ENCODE measurements at regions not wholly inside any gene's neighbourhood (a gene's known extent, or its start where the extent isn't known, plus 50 kb on each side); places are given as distances from the start of the nearest gene placed in this dataset.

DNA sequence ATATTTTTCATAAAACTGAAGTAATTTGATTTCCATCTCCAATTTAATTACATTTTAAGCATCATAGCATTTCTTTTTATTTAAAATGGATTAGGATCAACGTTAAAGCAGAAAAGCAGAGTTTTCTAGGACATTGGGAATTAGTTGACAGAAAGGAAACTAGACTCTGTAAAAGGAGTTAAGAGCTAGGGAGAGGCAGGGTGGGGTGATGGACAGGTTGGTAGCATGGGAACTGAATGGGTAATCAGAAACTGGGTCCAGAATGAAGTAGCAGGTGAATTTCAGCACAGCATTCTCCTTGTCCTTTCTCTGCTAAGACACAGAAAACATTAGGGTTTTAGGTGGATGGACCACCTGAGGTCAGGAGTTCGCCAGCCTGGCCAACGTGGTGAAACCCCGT, 97.6 kb downstream of the ANAPC4 start:
- H3K36me3 Mint-ChIP-seq (ENCODE audit: low read depth) = peaks cover 5% of the 10 kb centered on the region
- TF ChIP-seq, protein P1, sequence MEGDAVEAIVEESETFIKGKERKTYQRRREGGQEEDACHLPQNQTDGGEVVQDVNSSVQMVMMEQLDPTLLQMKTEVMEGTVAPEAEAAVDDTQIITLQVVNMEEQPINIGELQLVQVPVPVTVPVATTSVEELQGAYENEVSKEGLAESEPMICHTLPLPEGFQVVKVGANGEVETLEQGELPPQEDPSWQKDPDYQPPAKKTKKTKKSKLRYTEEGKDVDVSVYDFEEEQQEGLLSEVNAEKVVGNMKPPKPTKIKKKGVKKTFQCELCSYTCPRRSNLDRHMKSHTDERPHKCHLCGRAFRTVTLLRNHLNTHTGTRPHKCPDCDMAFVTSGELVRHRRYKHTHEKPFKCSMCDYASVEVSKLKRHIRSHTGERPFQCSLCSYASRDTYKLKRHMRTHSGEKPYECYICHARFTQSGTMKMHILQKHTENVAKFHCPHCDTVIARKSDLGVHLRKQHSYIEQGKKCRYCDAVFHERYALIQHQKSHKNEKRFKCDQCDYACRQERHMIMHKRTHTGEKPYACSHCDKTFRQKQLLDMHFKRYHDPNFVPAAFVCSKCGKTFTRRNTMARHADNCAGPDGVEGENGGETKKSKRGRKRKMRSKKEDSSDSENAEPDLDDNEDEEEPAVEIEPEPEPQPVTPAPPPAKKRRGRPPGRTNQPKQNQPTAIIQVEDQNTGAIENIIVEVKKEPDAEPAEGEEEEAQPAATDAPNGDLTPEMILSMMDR (IDR thresholded peaks at IDR 0.05) = no peak
- Histone ChIP-seq H3K4me3 (ENCODE audit: low read length) (no peak overlapping the region), H3K27ac (ENCODE audit: low read depth in 1 of 2, low read length in 2 of 2) (no peak overlapping the region), H3K36me3 (ENCODE audit: insufficient read depth, low read length) (no peaks in the 10 kb centered on the region), H3K27me3 (ENCODE audit: control insufficient read depth in 1 of 2, insufficient read depth in 2 of 2, low read length in 2 of 2) (no peaks in the 10 kb centered on the region), H3K4me1 (ENCODE audit: insufficient read depth, low read length) (no peaks in the 10 kb centered on the region), H3K9me3 (ENCODE audit: control insufficient read depth in 1 of 2, insufficient read depth in 1 of 2, low read length in 2 of 2) (peaks cover 6 to 13% of the 10 kb centered on the region in 2 experiments)
- peaks cover 4% of the 10 kb centered on the region for H3K9me3 Mint-ChIP-seq
- CTCF ChIA-PET = no interaction called here
- H3K4me3 Mint-ChIP-seq = no peak overlapping the region
- POLR2A ChIA-PET = no interaction called here
- no peak overlapping the region for H3K27ac Mint-ChIP-seq
- H3K27me3 Mint-ChIP-seq = no peaks in the 10 kb centered on the region
- H3K4me1 Mint-ChIP-seq (ENCODE audit: low read depth) = no peaks in the 10 kb centered on the region
- intact Hi-C loops (cut with DNase I, micrococcal nuclease) = no loop called here
- DNase-seq = no peak
- no peak for ATAC-seq (ENCODE audit: poor library complexity)

DNA sequence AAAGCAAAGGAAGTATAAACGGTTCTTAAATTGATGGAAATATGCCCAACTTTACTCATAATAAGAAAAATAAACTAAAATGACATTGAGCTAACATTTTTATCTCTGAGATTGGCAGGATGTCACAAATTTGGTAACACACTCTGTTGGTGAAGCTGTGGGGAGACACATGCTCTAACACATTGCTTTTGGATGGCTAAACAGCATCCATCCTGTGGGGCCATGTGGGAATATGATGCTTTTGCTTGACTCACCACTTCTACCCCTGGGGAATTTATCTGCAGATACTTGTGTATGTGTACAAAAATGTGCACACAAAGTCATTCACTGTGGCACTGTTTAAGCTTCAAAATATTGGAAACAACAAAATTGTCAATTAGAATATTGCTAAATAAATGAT, 100.2 kb downstream of the ANAPC4 start:
- POLR2A ChIA-PET = no interaction called here
- H3K4me3 Mint-ChIP-seq = no peak overlapping the region
- H3K4me1 Mint-ChIP-seq (ENCODE audit: low read depth) = no peaks in the 10 kb centered on the region
- Histone ChIP-seq H3K4me1 (ENCODE audit: insufficient read depth, low read length) (no peaks in the 10 kb centered on the region), H3K4me3 (ENCODE audit: low read length) (no peak overlapping the region), H3K9me3 (ENCODE audit: control insufficient read depth in 1 of 2, insufficient read depth in 1 of 2, low read length in 2 of 2) (peaks cover 0 to 13% of the 10 kb centered on the region in 2 experiments), H3K27me3 (ENCODE audit: control insufficient read depth in 1 of 2, insufficient read depth in 2 of 2, low read length in 2 of 2) (no peaks in the 10 kb centered on the region), H3K27ac (ENCODE audit: low read depth in 1 of 2, low read length in 2 of 2) (no peak overlapping the region), H3K36me3 (ENCODE audit: insufficient read depth, low read length) (no peaks in the 10 kb centered on the region)
- H3K9me3 Mint-ChIP-seq = no peaks in the 10 kb centered on the region
- no peak for ATAC-seq (ENCODE audit: poor library complexity)
- H3K27ac Mint-ChIP-seq = no peak overlapping the region
- H3K27me3 Mint-ChIP-seq = no peaks in the 10 kb centered on the region
- intact Hi-C loops (cut with DNase I, micrococcal nuclease) = no loop called here
- DNase-seq = no peak
- CTCF ChIA-PET = interaction anchor here (0.6 kb wide), 1 partner anchor 9 kb away, joined by 3 read pairs; no protein-coding TSS in a partner anchor
- no peaks in the 10 kb centered on the region for H3K36me3 Mint-ChIP-seq (ENCODE audit: low read depth)
- TF ChIP-seq, protein P1 (IDR thresholded peaks at IDR 0.05) = no peak

DNA sequence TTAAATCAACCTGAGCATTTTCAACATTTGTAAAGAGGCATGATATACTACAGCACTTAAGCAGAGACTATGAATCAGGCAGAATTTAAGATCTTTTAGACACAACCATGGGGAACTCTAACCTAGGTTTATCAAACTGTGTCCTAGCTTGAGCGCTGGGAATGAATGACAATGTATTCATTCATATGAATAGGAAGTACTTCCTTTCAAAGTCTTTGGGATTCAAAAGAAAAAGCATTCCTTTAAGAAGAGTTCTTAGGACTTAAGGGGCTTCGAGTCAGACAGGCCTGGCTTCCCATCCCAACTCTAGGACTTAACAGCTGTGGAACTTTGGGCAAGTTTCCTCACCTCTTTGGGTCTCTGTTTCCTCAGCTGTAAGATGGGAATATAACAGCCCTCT, 104.6 kb downstream of the ANAPC4 start:
- no peak for DNase-seq
- Mint-ChIP-seq H3K9me3 (peaks cover 2% of the 10 kb centered on the region), H3K36me3 (ENCODE audit: low read depth) (no peaks in the 10 kb centered on the region), H3K27me3 (peaks cover 8% of the 10 kb centered on the region), H3K27ac (no peak overlapping the region), H3K4me1 (ENCODE audit: low read depth) (no peaks in the 10 kb centered on the region), H3K4me3 (no peak overlapping the region)
- TF ChIP-seq, protein P1 (IDR thresholded peaks at IDR 0.05) = no peak
- Histone ChIP-seq H3K36me3 (ENCODE audit: insufficient read depth, low read length) (no peaks in the 10 kb centered on the region), H3K4me1 (ENCODE audit: insufficient read depth, low read length) (no peaks in the 10 kb centered on the region), H3K9me3 (ENCODE audit: control insufficient read depth in 1 of 2, insufficient read depth in 1 of 2, low read length in 2 of 2) (peaks cover 0 to 11% of the 10 kb centered on the region in 2 experiments), H3K27ac (ENCODE audit: low read depth in 1 of 2, low read length in 2 of 2) (no peak overlapping the region), H3K4me3 (ENCODE audit: low read length) (no peak overlapping the region), H3K27me3 (ENCODE audit: control insufficient read depth in 1 of 2, insufficient read depth in 2 of 2, low read length in 2 of 2) (no peaks in the 10 kb centered on the region)
- no peak for ATAC-seq (ENCODE audit: poor library complexity)
- ChIA-PET POLR2A (no interaction called here), CTCF (no interaction called here)
- intact Hi-C loops (cut with DNase I, micrococcal nuclease) = no loop called here
